Astrocyte (in vitro differentiated cells and primary cell): ENCODE measurements at regions not wholly inside any gene's neighbourhood (a gene's known extent, or its start where the extent isn't known, plus 50 kb on each side); places are given as distances from the start of the nearest gene placed in this dataset.

Experiments used
- DNase-seq: peaks from one replicate; pipeline ENCODE4 v3.0.0-alpha.2; 2010; ENCODE audit warnings: low read depth
- FAIRE-seq: peaks from 2 replicates; lab custom pipeline; 2011; peaks lifted over from hg19 to GRCh38; lab: Jason Lieb, UNC
- H2AFZ ChIP-seq: 2 replicates; pipeline ENCODE4 v1.6.0; 2012; ENCODE audit warnings: low read depth, low read length, inconsistent platforms
- H3K27ac ChIP-seq: 2 replicates; pipeline ENCODE4 v1.5.1; 2011; ENCODE audit warnings: low read depth, low read length, inconsistent platforms
- H3K27me3 ChIP-seq: 2 replicates; pipeline ENCODE4 v1.6.0; 2011; ENCODE audit warnings: low read length, inconsistent platforms; ENCODE audit not compliant: insufficient read depth
- H3K36me3 ChIP-seq: 2 replicates; pipeline ENCODE4 v1.5.1; 2011; ENCODE audit warnings: low read length, inconsistent platforms; ENCODE audit not compliant: insufficient read depth
- H3K4me1 ChIP-seq: 2 replicates; pipeline ENCODE4 v1.5.1; 2011; ENCODE audit warnings: low read length, inconsistent platforms; ENCODE audit not compliant: insufficient read depth
- H3K4me2 ChIP-seq: 2 replicates; pipeline ENCODE4 v1.6.0; 2012; ENCODE audit warnings: low read length, inconsistent platforms
- H3K4me3 ChIP-seq: 2 replicates; pipeline ENCODE4 v1.5.1; 2011; ENCODE audit warnings: low read depth, mild to moderate bottlenecking, low read length, inconsistent platforms; ENCODE audit not compliant: insufficient read depth
- H3K79me2 ChIP-seq: 2 replicates; pipeline ENCODE4 v1.6.0; 2012; ENCODE audit warnings: mild to moderate bottlenecking, low read length, inconsistent platforms; ENCODE audit not compliant: insufficient read depth
- H3K9ac ChIP-seq: 2 replicates; pipeline ENCODE4 v1.6.0; 2012; ENCODE audit warnings: mild to moderate bottlenecking, low read length, inconsistent platforms
- H3K9me3 ChIP-seq: 2 replicates; pipeline ENCODE4 v1.5.1; 2012; ENCODE audit warnings: low read depth, mild to moderate bottlenecking, low read length, inconsistent platforms; ENCODE audit not compliant: insufficient read depth
- H4K20me1 ChIP-seq: 2 replicates; pipeline ENCODE4 v1.6.0; 2012; ENCODE audit warnings: low read length, inconsistent platforms; ENCODE audit not compliant: insufficient read depth
- H3K27ac Mint-ChIP-seq: one replicate; pipeline ENCODE4 v1.8.0; 2021; ENCODE audit warnings: mild to moderate bottlenecking, mixed read lengths; ENCODE audit not compliant: unreplicated experiment
- H3K27me3 Mint-ChIP-seq: one replicate; pipeline ENCODE4 v1.8.0; 2021; ENCODE audit warnings: low read depth, mixed read lengths; ENCODE audit not compliant: unreplicated experiment
- H3K36me3 Mint-ChIP-seq: one replicate; pipeline ENCODE4 v1.8.0; 2021; ENCODE audit warnings: low read depth, mixed read lengths; ENCODE audit not compliant: unreplicated experiment
- H3K4me1 Mint-ChIP-seq: one replicate; pipeline ENCODE4 v1.8.0; 2021; ENCODE audit warnings: low read depth, mixed read lengths; ENCODE audit not compliant: unreplicated experiment
- H3K4me3 Mint-ChIP-seq: one replicate; pipeline ENCODE4 v1.8.0; 2021; ENCODE audit warnings: mild to moderate bottlenecking, moderate library complexity, mixed read lengths; ENCODE audit not compliant: unreplicated experiment
- H3K9me3 Mint-ChIP-seq: one replicate; pipeline ENCODE4 v1.8.0; 2021; ENCODE audit warnings: mild to moderate bottlenecking, mixed read lengths; ENCODE audit not compliant: unreplicated experiment
- CTCF ChIP-seq: IDR thresholded peaks from 2 replicates; pipeline ENCODE4 v1.5.1; 2011; ENCODE audit warnings: low read depth, mild to moderate bottlenecking, inconsistent platforms, low read length, moderate library complexity; ENCODE audit not compliant: insufficient read depth
- EZH2 ChIP-seq: IDR thresholded peaks from 2 replicates; pipeline ENCODE4 v1.6.1; 2012; ENCODE audit warnings: mild to moderate bottlenecking, low read length, inconsistent platforms; ENCODE audit not compliant: insufficient read depth

GRCh38 chr12:118750666-118751065 is 230.7 kb upstream of the SRRM4 start:
- no peaks in the 10 kb centered on the region for H3K4me1 Mint-ChIP-seq
- H3K27ac Mint-ChIP-seq = no peak overlapping the region
- Histone ChIP-seq H2AFZ (no peak overlapping the region), H3K4me2 (no peak overlapping the region), H3K36me3 (no peaks in the 10 kb centered on the region), H3K4me1 (no peaks in the 10 kb centered on the region), H3K27me3 (no peaks in the 10 kb centered on the region), H3K27ac (no peak overlapping the region), H3K9ac (no peak overlapping the region), H3K79me2 (no peaks in the 10 kb centered on the region), H3K9me3 (peaks cover 7% of the 10 kb centered on the region), H4K20me1 (no peaks in the 10 kb centered on the region), H3K4me3 (no peak overlapping the region)
- FAIRE-seq = no peak
- peaks cover 1% of the 10 kb centered on the region for H3K9me3 Mint-ChIP-seq
- H3K27me3 Mint-ChIP-seq = peaks cover 3% of the 10 kb centered on the region
- no peak for DNase-seq
- TF ChIP-seq EZH2 (no peak), CTCF (no peak)
- no peak overlapping the region for H3K4me3 Mint-ChIP-seq
- no peaks in the 10 kb centered on the region for H3K36me3 Mint-ChIP-seq

DNA sequence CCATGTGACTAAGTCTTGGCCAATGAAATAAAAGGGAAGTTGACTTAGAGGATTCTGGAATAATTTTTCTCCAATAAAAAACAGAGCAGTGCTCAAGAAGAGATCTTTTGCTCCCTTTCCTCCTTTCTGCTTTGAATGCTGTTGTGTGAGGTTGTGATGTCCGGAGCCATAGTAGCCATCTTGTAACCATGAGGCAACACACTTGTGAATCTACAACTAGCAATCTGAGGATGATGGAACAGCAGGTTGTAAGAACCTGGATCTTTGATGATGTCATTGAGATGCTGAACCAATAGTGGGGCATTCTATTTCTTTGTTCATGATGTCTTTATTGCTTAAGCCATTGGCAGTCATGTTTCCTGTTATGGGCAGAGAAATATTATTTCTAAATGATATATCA is 230.0 kb upstream of the SRRM4 start:
- no peak overlapping the region for H3K4me3 Mint-ChIP-seq
- no peak overlapping the region for H3K9ac ChIP-seq
- H3K27ac ChIP-seq = no peak overlapping the region
- H3K36me3 Mint-ChIP-seq = no peaks in the 10 kb centered on the region
- no peak overlapping the region for H3K4me2 ChIP-seq
- H4K20me1 ChIP-seq = no peaks in the 10 kb centered on the region
- H3K9me3 ChIP-seq = peaks cover 7% of the 10 kb centered on the region
- H3K27ac Mint-ChIP-seq = no peak overlapping the region
- peaks cover 1% of the 10 kb centered on the region for H3K9me3 Mint-ChIP-seq
- peaks cover 9% of the 10 kb centered on the region for H3K27me3 Mint-ChIP-seq
- DNase-seq (no peak), FAIRE-seq (no peak)
- no peaks in the 10 kb centered on the region for H3K27me3 ChIP-seq
- no peak overlapping the region for H3K4me3 ChIP-seq
- no peaks in the 10 kb centered on the region for H3K79me2 ChIP-seq
- TF ChIP-seq CTCF (no peak), EZH2 (no peak)
- no peaks in the 10 kb centered on the region for H3K4me1 Mint-ChIP-seq
- H3K4me1 ChIP-seq = no peaks in the 10 kb centered on the region
- H3K36me3 ChIP-seq = no peaks in the 10 kb centered on the region
- H2AFZ ChIP-seq = no peak overlapping the region

GRCh38 chr12:118760623-118761022 is 220.7 kb upstream of the SRRM4 start:
- Mint-ChIP-seq H3K27me3 (peaks cover 31% of the 10 kb centered on the region), H3K36me3 (no peaks in the 10 kb centered on the region), H3K4me1 (no peaks in the 10 kb centered on the region), H3K27ac (no peak overlapping the region), H3K9me3 (no peaks in the 10 kb centered on the region), H3K4me3 (no peak overlapping the region)
- DNase-seq (no peak), FAIRE-seq (no peak)
- H3K9ac ChIP-seq = no peak overlapping the region
- H3K27ac ChIP-seq = no peak overlapping the region
- no peaks in the 10 kb centered on the region for H3K27me3 ChIP-seq
- peaks cover 4% of the 10 kb centered on the region for H3K9me3 ChIP-seq
- H2AFZ ChIP-seq = no peak overlapping the region
- no peaks in the 10 kb centered on the region for H4K20me1 ChIP-seq
- TF ChIP-seq EZH2 = no peak
- H3K36me3 ChIP-seq = no peaks in the 10 kb centered on the region
- no peak overlapping the region for H3K4me2 ChIP-seq
- H3K4me1 ChIP-seq = no peaks in the 10 kb centered on the region
- H3K79me2 ChIP-seq = no peaks in the 10 kb centered on the region
- H3K4me3 ChIP-seq = no peak overlapping the region
